SU-DHL-6 (cell line): ENCODE measurements at regions not wholly inside any gene's neighbourhood (a gene's known extent, or its start where the extent isn't known, plus 50 kb on each side); places are given as distances from the start of the nearest gene placed in this dataset.

Experiments
- H2AFZ ChIP-seq: fragments of 200-600 bp; sonication (generic); 2 replicates; pipeline ENCODE4 v1.6.1; 2014; ENCODE audit warnings: low read depth, mild to moderate bottlenecking, moderate library complexity, mixed read lengths, antibody characterized with exemption, low read length; ENCODE audit not compliant: severe bottlenecking
- H3F3A ChIP-seq: fragments of 200-600 bp; shearing (Covaris generic); 2 replicates; pipeline ENCODE4 v1.6.0; 2016; ENCODE audit warnings: antibody characterized with exemption, mild to moderate bottlenecking; ENCODE audit not compliant: insufficient read depth
- H3K27ac ChIP-seq: fragments of 200-600 bp; sonication (generic); 2 replicates; pipeline ENCODE4 v1.5.1; 2016; ENCODE audit warnings: low read depth, mild to moderate bottlenecking, low read length, moderate library complexity, mixed read lengths
- H3K27me3 ChIP-seq: fragments of 200-600 bp; sonication (generic), shearing (Covaris generic); 2 replicates; pipeline ENCODE4 v1.6.0; 2014; ENCODE audit warnings: mild to moderate bottlenecking, low read length
- H3K36me3 ChIP-seq: fragments of 200-600 bp; sonication (generic); 2 replicates; pipeline ENCODE4 v1.6.1; 2014; ENCODE audit warnings: mild to moderate bottlenecking, low read length, mixed read lengths
- H3K4me2 ChIP-seq: fragments of 300-600, 200-600 bp; shearing (Covaris generic), sonication (generic); 2 replicates; pipeline ENCODE4 v1.6.0; 2014; ENCODE audit warnings: low read length, low read depth, mild to moderate bottlenecking; ENCODE audit not compliant: poor library complexity, severe bottlenecking
- H3K4me3 ChIP-seq: fragments of 200-600 bp; sonication (generic); 2 replicates; pipeline ENCODE4 v1.5.1; 2014; ENCODE audit warnings: antibody characterized with exemption, low read length, mild to moderate bottlenecking, mixed read lengths; ENCODE audit not compliant: insufficient read depth, poor library complexity, severe bottlenecking
- H3K79me2 ChIP-seq: fragments of 200-600 bp; sonication (generic); 2 replicates; pipeline ENCODE4 v1.6.1; 2014; ENCODE audit warnings: mild to moderate bottlenecking, low read length, moderate library complexity; ENCODE audit not compliant: insufficient read depth
- H3K9ac ChIP-seq: fragments of 200-600 bp; sonication (generic); 2 replicates; pipeline ENCODE4 v1.7.0; 2014; ENCODE audit warnings: mild to moderate bottlenecking, low read length
- H3K9me2 ChIP-seq: fragments of 200-600 bp; sonication (generic); replicated peaks from 2 replicates; pipeline ENCODE4 v1.6.1; 2014; ENCODE audit warnings: low read length; ENCODE audit not compliant: insufficient read depth
- H3K9me3 ChIP-seq: fragments of 200-600 bp; sonication (generic); 2 replicates; pipeline ENCODE4 v1.6.1; 2014; ENCODE audit warnings: low read length, mixed read lengths; ENCODE audit not compliant: insufficient read depth
- H4K20me1 ChIP-seq: fragments of 200-600 bp; sonication (generic); 2 replicates; pipeline ENCODE4 v1.6.1; 2014; ENCODE audit warnings: low read depth, mild to moderate bottlenecking, antibody characterized with exemption, low read length, moderate library complexity, mixed read lengths
- EZH2phosphoT487 ChIP-seq: fragments of 200-600 bp; sonication (generic), shearing (Covaris generic); conservative IDR thresholded peaks from 2 replicates; pipeline ENCODE4 v1.6.1; 2018; ENCODE audit warnings: mild to moderate bottlenecking, antibody characterized with exemption, low read length, moderate library complexity, mixed read lengths
- TF ChIP-seq, protein P1 (sequence below): fragments of 200-600 bp; sonication (generic); IDR thresholded peaks from one replicate; pipeline ENCODE4 v1.5.1; 2017; ENCODE audit warnings: antibody characterized with exemption, mild to moderate bottlenecking, low read length, moderate library complexity; ENCODE audit not compliant: insufficient read depth, poor library complexity, severe bottlenecking

DNA sequence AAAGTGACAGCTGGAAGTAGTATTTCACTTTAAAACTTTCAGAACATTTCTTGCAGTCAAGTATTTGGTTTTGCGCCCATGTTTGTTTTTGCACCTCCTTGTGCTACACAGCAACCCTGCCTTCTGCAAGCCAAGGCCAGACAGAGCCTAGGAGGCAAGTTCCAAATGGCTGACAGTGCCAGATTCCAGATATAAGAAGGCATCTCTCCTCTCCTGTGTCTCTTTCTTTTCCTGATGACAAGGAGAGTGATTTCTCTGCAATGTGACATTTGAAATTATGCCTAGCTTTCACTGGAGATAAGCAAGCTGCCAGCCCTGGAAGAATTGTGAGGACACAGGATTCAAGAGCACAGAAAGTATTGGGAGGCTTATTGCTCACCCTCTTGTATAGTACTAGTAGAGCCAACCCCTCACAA is 149.1 kb upstream of the TENT5A start:
- no peak overlapping the region for H3K4me2 ChIP-seq
- no peaks in the 10 kb centered on the region for H3K9me3 ChIP-seq
- no peak overlapping the region for H3K9ac ChIP-seq
- no peak overlapping the region for H2AFZ ChIP-seq
- H3K9me2 ChIP-seq: no peaks in the 10 kb centered on the region
- H4K20me1 ChIP-seq: no peaks in the 10 kb centered on the region
- no peak for TF ChIP-seq EZH2phosphoT487
- TF ChIP-seq, protein P1, sequence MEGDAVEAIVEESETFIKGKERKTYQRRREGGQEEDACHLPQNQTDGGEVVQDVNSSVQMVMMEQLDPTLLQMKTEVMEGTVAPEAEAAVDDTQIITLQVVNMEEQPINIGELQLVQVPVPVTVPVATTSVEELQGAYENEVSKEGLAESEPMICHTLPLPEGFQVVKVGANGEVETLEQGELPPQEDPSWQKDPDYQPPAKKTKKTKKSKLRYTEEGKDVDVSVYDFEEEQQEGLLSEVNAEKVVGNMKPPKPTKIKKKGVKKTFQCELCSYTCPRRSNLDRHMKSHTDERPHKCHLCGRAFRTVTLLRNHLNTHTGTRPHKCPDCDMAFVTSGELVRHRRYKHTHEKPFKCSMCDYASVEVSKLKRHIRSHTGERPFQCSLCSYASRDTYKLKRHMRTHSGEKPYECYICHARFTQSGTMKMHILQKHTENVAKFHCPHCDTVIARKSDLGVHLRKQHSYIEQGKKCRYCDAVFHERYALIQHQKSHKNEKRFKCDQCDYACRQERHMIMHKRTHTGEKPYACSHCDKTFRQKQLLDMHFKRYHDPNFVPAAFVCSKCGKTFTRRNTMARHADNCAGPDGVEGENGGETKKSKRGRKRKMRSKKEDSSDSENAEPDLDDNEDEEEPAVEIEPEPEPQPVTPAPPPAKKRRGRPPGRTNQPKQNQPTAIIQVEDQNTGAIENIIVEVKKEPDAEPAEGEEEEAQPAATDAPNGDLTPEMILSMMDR: no peak
- no peaks in the 10 kb centered on the region for H3K36me3 ChIP-seq
- H3K27me3 ChIP-seq: no peaks in the 10 kb centered on the region
- no peaks in the 10 kb centered on the region for H3F3A ChIP-seq
- no peak overlapping the region for H3K4me3 ChIP-seq
- no peaks in the 10 kb centered on the region for H3K79me2 ChIP-seq
- no peak overlapping the region for H3K27ac ChIP-seq

GRCh38 chr6:81900616-81901015 is 148.1 kb upstream of the TENT5A start:
- no peak overlapping the region for H3K4me2 ChIP-seq
- no peak for TF ChIP-seq EZH2phosphoT487
- TF ChIP-seq, protein P1: no peak

DNA sequence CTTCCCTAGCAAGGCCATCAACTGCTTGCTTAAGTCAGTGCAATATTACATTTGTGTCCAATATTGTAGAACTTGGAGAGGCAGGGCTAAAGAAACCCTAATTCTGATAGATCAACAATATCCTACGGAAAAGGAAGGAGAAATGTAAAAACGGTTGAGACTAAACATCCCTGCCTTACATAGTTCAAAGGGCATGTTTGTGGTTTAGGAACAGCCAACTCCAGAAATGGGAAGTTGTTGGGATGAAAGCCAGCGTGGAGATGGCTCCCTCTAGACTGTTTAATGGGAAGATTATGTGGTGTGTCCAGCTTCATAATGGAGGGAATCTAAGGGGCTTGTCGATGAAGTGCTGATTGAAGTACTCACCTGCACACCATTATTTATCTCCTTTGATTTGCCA is 145.3 kb upstream of the TENT5A start:
- no peak overlapping the region for H3K9ac ChIP-seq
- H3K4me3 ChIP-seq: no peak overlapping the region
- no peak overlapping the region for H2AFZ ChIP-seq
- no peak for TF ChIP-seq EZH2phosphoT487
- TF ChIP-seq, protein P1: no peak
- H3K27me3 ChIP-seq: no peaks in the 10 kb centered on the region
- no peaks in the 10 kb centered on the region for H3K79me2 ChIP-seq
- no peaks in the 10 kb centered on the region for H3K9me3 ChIP-seq
- H3K27ac ChIP-seq: no peak overlapping the region
- H3F3A ChIP-seq: no peaks in the 10 kb centered on the region
- no peaks in the 10 kb centered on the region for H3K9me2 ChIP-seq
- H4K20me1 ChIP-seq: no peaks in the 10 kb centered on the region
- H3K36me3 ChIP-seq: no peaks in the 10 kb centered on the region
- H3K4me2 ChIP-seq: no peak overlapping the region

More at GRCh38 chr6:81900616-81901015, 148.1 kb upstream of the TENT5A start:
- Histone ChIP-seq H4K20me1 (no peaks in the 10 kb centered on the region), H3K27me3 (no peaks in the 10 kb centered on the region), H3K36me3 (no peaks in the 10 kb centered on the region), H3K27ac (no peak overlapping the region), H3K4me3 (no peak overlapping the region), H2AFZ (no peak overlapping the region), H3K9ac (no peak overlapping the region), H3K9me3 (no peaks in the 10 kb centered on the region), H3F3A (no peaks in the 10 kb centered on the region), H3K9me2 (no peaks in the 10 kb centered on the region), H3K79me2 (no peaks in the 10 kb centered on the region)
